GM21825 (cell line): ENCODE measurements at regions not wholly inside any gene's neighbourhood (a gene's known extent, or its start where the extent isn't known, plus 50 kb on each side); places are given as distances from the start of the nearest gene placed in this dataset.
"Not testable (repeated sequence)": the region's sequence is repeated elsewhere in the genome, so short reads cannot be mapped to it uniquely, and the experiment has no call there.

Experiments
- ATAC-seq: cut with Tn5 transposase; IDR thresholded peaks from one replicate; pipeline ENCODE4 v1.9.1; 2021; ENCODE audit warnings: mild to moderate bottlenecking, moderate library complexity; ENCODE audit not compliant: unreplicated experiment

DNA sequence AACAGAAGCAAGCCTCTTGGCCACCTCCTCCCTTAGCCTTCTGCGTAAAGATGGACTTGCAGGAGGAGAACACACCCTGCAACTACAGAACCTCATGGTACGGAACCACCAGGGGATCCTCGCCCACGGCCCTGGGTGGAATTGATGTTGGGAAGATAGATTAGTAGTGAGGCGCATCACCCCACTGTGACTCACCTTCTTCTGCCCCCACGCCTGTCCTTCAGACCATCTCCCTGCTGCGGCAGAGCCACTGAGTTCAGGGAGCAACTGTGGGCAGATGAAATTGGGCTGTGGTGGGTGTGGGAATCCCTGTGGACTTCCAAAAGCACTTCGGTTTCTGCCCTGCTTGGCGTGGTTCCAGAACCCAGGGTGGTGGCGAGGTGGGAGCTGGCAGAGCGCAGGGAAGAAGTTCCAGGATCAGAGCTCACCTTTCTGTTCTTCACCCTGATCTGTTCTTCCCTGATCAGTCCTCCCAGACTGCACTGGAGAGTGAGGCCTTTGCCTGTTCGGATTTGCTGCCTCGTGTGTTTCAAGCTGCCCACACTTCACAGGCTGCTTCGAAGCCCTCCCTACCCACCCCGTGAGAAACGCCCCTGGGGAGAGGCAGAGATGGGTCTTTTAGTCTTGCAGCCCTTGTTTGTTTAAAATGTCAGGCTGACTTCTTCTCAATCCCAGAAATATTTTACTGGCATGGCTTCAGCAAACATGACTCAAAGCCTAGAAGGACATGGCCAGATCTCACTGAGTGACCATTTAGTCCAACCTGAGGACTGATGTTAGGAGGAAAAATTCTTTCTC is 92.8 kb upstream of the MLN start:
- no peak for ATAC-seq

DNA sequence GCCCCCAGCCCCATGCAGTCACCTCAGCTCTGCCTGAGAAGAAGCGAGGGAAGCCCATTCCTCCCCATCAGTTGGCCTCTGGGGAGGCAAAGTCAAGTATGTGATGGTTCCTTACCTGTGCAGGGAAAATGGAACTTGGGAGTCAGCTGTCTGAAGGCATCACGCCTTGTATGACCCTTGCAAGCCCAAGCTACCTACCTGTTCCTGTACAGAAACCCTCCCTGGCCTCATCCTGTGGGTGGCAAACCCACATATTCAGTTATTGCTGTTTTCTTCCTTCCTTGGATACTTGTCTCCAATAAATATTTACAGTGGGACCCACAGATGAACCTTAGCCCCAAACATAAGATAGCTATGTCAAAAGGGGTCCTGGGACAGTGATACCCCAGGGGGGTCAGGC is 92.2 kb upstream of the MLN start:
- ATAC-seq: no peak

DNA sequence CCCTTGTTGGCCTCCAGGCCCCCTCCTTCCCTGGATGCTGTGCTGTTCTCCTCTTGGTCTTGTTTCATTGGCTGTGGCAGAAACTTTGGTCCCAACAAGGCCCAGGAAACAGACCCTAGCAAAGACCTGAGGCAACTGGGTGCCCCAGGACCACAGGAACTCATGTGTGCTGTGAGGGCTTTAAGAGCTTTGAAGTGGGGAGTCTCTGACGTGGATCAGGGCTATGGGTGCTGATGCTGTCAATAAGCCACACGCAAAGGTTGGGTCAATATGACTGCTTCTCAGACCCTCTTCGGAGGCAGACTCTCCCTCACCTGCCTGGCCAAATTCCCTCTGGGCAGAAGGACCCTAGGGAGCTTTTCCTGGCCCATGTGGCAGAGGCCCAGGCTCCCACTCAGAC is 91.5 kb upstream of the MLN start:
- no peak for ATAC-seq

DNA sequence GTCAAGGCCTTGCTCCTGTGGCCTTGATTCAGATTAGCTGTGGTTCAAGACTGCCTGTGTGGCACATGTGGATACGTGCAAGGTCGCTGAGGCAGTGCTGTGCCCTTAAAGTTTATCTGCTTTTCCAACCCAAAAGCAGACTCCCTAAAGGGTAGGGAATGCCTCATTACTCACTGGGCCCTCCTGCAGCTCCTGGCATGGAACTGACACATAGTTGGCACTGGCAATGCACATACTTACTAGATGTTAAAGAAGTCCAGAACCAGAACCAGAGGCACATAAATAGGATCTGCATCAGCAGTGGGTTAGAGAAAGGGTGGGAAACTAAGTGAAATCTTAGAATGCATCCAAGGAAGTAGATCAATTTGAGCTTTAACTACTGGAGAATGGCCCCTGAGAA is 90.6 kb upstream of the MLN start:
- no peak for ATAC-seq

DNA sequence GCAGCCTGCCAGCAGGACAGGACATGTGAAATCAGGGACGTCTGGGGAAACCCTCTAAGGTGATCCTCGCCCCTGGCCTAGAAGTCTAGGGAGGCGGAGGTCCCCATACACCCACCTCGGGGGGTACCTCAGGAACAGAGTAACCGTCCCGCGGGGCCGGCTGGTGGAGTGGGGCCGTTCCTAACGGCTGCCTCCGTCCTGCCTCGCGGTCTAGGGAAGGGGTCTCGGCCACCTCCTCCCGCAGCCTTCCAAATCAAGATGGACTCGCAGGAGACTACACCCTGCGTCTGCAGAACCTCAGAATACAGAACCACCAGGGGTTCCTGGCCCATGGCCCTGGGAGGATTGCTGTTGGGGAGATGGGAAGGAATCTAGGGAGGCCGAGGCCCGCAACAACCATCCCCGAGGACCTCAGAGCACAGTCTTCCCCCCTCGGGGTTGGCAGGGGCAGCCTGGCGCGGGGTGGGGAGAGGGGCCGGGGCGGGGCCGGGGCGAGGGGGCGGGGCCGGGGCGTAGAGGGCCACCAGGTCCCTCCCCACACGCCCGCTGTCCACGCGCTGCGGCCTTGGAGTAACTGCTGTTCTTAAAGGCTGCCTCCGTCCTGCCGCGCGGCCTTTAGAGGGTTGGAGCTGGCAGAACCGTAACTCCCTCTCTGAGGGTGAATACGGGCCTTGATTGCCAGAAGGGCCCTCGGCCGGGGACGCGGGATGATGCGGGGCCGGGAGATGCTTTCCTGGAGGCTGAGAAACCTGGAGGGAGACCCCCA is 89.0 kb upstream of the MLN start:
- ATAC-seq: no peak

DNA sequence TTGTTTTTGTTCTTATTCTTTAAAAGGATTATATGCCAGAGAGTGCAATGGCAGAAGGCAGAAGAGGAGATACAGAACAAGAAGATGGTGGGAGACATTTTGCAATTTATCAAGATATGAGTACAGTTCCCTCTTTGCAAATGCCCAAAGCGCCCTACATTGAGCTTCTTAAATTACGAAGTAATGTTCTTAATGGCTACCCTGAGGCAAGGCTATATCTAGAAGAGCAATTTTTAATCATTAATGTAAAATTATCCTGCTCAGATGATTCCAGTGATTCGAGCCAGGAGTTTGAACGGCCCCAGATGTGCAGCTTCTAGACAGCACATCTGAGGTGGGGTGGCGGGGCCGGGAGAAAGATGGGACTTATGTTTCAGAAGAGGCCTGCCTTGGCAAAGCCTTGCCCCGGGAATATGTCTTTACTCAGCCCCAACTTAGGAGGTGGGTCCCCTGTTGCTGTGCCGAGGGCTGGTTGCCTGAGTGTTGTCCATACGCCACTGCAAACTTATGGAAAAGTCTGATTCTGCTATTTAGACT is 84.9 kb upstream of the MLN start:
- ATAC-seq: no peak

DNA sequence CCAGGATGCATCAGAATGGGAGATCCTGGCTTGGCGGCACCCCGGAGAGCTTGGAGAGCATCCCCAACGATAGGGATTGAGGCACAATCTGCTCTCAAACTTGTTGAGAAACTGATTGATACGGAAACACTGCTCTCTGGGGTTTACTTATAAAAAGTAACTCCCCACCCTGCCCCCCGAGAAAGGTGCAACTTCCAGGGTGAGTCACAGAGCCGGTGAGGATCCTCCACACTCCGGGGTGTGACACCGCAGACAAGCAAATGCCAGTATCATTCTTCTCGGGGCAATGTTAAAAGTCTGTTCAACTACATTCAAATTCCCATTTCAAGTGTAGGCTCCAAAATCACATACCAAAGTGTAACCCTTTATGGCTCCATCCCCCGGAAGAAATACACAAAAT is 84.4 kb upstream of the MLN start:
- no peak for ATAC-seq

DNA sequence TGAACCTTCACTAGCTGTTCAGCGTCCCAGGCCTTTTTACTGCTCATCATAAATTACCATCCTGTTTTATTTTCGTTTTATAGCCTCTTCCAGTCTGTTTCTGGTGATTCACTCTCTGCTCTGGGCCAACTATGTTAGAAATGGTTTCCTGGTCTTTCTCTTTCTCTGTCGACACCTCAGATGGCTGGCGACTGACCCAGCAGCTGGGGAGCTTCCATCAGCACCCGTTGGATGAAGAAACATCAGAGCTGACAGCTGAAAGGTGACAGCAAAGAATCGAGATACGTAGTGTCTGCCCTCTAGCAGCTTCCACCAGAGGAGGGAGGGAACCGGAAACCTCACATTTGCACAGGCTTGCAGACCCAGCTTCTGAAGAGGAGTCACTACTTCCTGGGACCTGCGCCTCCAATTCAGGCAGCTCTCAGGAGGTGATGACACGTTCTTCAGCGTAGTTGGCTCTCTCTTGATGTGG is 82.9 kb upstream of the MLN start:
- no peak for ATAC-seq

DNA sequence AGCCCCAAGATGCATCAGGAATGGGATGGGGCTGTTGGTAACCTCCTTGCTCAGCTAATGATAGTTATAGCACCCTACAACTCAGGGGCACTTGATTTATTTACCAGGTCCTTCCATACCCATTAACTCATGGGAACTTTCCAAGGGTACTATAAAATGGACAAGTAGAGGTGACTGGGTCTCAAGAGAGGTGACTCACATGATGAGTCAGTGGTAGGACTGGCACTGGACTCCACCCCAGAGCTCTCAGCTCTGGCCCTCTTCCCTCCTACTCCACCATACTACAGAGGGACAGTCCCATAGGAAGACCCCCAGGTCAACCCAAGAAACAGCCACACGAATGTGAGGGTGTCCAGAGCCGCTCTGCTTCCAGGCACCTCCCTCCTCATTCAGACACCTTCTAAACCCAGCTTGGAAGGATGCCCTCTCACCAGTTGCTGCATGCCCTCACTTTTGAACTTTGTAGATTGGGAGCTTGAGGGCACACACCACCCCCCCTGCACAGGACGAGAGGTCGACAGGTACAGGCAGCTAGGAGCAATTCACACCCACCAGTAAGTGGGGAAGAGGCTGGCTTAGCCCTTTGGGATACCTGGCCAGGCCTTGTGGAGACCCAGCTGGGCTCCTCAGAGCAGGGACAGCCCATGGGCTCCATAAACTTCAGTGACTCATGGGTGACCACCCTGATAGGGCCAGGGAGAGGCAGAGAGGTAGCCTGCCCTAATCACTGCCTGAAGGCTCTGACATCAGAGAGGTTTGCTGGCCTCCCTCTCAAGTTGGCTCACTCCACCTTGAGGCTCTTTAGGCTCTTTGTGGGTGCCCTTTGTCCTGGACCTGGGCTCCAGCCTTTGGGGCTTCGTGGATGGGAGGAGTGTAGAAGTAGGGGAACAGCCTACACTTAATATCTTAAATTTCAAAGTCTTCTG is 81.6 kb upstream of the MLN start:
- ATAC-seq: no peak

DNA sequence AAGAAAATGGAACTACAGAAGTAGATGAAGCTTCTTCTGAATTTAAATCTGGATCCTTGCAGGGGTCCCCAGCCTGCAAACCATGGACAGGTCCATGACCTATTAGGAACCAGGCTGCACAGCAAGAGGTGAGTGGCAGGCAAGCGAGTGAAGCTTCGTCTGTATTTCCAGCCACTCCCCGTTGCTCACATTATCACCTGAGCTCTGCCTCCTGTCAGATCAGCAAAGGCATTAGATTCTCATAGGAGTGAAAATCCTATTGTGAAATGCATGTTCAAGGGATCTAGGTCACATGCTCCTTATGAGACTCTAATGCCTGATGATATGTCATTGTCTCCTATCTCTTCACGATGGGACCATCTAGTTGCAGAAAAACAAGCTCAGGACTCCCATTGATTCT is 79.8 kb upstream of the MLN start:
- ATAC-seq: not testable (repeated sequence)

DNA sequence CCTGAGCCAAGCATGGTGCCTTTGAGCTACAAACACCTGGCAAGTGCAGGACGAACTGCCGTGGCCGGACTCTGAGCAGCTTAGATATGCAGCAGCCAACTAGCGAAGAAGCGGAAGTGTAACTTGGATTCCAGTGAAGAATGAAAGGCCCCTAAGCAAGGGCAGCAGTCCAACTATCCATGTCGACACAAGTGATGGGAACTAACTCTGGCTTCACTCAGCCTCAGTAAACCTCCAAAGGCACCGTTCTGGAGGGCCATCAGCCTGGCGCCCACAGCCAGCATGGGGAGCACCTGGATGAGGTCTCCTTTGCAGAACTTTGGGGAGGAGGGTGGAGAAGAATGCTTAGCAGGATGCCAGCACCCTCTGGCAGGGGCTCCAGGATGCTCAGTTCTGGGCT is 78.4 kb upstream of the MLN start:
- no peak for ATAC-seq

DNA sequence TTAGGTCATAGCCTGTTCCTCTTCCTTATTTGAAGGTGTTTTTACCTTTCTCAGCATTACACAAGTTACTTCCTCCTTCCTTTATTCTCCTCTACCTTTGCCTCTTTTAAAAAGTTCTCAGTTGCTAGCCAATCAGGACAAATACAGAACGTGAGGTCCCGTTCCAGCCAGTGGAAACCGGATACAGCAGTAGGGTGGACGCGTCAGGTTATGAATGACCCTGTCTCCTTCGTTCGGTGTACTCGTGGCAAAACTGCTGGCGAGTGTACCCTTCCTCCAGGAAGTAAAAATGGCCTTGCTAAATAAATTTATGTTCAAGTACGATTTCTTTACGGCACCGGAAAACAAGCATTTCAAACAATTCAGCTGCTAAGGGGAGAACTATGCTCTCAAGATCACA is 77.0 kb upstream of the MLN start:
- no peak for ATAC-seq

DNA sequence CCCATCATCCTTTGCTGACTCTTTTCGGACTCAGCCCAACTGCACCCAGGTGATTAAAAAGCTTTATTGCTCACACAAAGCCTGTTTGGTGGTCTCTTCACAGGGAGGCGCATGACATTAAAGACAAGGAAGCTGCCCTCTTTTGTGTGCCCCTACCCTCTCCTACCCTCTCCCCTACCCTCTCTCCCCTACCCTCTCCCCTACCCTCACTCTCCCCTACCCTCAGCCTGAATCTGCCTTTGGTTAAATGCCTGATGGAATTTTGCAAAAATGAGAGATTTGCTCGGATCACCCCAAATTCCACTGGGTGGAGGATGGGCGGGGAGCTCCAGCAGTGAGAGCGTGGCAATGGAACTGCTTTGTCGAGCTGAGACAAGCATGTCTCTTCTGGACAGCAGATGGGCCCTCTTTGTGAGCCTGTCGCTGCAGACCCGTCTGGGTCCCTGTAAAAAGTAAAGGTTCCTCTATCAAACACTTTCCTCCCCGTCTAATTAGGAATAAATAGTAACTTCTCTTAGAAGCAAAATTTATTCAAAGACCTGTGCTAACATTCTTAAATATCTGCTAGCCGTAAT is 76.4 kb upstream of the MLN start:
- ATAC-seq: no peak

DNA sequence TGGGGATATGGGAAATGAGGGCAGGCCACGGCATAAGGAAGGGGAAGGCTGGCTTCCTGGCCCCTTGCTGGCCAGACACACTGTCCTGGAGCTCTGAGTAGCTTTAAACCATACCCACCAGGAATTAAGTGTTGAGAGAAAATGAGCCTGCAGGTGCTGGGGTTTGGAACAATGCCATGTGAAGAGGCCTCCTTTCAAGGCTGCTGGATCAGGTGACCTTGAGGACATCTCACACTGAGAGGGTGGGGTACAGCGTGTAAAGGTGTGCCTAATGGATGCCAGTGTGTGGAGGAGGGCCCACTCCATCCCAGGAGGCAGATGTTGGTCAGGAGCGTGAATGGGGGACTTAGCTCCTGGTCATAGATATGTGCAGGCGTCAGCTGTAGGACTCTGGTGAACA is 74.8 kb upstream of the MLN start:
- no peak for ATAC-seq

DNA sequence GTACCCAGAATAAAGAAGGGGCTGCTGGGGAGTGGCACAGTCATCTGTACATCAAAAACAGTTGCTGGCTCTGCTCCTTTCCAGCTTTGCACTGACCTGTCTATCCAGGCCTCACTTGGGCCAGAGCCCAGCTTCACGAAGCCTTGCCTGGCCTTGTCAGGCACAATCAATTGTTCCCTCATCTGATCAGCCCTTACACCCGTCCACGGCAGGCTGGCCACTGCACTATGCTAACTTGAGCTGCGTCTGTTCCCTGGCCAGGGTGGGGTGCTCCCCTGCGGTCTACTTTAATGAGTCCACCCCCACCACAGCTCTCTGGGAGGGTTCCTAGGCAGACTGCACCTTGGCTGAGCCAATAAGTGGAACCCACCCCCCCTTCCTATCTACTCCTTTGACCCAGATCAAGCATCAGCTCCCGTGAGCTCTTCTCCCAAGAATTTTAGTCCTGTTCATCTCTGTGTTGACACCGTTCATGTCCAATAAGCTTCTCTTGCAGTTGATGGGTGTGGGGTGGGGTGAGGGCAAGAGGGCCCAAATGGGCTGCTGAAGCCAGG is 74.3 kb upstream of the MLN start:
- no peak for ATAC-seq

DNA sequence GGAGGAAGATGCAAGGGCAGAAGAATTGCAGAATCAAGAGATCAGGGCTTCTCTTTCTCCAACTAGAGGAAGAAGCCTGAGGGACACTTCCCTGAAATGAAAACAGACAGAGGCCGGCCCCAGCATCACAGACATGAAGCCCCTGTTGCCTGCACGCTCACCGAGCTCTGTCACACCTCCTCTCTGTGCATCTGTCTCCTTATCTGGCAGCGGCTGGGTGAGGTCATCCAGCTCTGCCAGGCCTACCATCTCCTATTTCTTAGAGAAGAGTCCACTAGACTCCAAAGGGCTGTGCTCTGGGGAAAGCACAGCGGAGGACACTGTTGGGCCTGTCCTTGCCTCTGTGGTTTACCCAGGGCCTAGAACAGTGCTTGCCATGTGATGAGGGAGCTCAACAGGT is 71.9 kb upstream of the MLN start:
- no peak for ATAC-seq

DNA sequence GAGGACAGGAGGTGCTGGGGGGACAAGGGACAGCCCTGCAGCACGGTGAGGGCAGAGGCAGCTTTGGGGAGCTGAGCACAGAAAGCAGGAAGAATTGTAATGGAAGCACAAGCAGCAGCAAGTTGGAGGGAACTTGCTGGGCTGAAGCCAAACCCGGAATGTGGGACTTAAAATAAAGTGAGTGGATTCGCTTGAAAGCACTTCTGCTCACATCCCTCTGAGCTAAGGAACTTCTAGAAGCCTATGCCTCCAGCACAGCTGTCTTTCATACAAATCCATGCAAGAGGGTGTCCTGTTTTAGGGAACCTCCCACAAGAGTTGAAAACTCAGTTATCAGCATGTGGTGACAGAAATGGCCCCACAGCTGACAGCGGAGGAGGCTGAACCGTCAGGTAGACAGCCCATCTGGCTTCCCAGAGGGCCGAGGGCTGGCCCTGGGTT is 71.4 kb upstream of the MLN start:
- no peak for ATAC-seq

DNA sequence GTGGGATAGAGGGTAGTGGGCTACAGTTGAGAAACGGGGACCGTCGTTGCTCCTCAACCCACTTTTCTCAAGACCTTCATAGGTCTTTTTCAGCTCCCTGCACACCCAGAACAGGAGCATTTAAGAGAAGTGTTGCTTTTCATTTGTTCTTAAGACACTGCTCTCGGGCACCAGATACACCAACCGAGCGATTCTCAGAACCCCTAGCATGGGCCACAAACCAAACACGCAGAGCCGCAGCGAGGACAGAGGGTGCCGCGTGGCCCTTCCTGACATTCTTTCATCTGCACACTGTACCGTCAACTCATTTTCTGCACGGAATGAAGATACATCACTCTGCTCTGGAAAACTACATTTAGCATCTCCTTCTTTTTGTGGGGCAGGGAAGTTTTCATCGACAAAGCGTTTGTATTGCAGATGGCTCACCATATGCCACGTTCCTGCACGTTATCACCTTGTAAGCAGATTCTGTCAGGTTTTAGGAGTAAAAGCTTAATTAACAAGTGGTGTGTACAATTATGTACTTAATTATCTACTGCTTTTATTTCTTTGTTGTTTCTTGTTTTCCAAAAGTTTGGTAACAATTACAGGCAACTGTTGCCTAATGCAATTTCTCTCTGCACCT is 70.4 kb upstream of the MLN start:
- ATAC-seq: no peak

DNA sequence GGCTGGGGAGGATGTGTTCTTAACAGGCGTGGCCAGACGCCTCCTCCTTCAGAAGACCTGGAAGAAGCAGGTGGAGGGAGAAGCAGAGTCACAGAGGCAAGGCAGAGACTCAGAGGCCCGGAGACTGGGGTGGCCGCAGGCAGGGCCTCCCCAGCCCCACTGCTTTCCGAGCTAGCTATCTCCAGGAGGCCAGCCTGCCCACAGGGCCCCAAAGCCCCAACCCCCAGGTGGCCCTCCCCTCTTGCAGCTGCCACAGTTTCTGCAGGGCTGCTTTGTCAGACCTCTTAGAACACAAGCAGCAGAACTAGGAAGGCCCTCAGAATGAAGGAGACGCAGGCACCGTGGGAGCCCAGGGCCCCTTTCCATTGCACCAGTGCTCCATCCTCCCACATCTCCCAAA is 69.0 kb upstream of the MLN start:
- ATAC-seq: no peak
